Stimulated activated CD4-positive, alpha-beta T cell treated with anti-CD3 and anti-CD28 coated beads, Interleukin-15, amount 100 ng/mL, for 48 hours (primary cell): ENCODE measurements at regions not wholly inside any gene's neighbourhood (a gene's known extent, or its start where the extent isn't known, plus 50 kb on each side); places are given as distances from the start of the nearest gene placed in this dataset.
"Not testable (repeated sequence)": the region's sequence is repeated elsewhere in the genome, so short reads cannot be mapped to it uniquely, and the experiment has no call there.

ENCODE experiments used
- DNase-seq, 2 donors: peaks; one replicate each; pipeline ENCODE4 v3.0.0-alpha.2; 2020; ENCODE audit warnings: low read depth in 2 of 2

DNA sequence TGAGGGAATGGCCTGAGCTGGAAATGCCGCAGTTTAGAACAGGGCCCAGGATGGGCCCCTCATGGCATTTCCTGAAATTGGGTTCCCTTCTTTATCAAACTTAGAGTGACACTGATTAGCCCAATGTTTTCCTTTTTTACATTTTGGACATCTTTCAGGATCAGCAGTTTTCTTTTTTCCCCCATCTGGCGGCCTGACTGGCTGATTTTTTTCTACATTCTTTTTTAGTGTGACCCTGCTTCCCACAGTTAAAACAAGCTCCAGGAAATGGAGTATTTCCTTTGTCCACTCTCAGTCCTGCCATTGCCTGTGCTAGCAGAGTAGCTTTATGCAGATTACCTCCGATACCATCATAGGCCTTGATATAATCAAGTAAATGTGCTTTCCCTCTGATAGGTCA lies 185.8 kb upstream of the IGF1 start:
- not testable (repeated sequence) for DNase-seq

DNA sequence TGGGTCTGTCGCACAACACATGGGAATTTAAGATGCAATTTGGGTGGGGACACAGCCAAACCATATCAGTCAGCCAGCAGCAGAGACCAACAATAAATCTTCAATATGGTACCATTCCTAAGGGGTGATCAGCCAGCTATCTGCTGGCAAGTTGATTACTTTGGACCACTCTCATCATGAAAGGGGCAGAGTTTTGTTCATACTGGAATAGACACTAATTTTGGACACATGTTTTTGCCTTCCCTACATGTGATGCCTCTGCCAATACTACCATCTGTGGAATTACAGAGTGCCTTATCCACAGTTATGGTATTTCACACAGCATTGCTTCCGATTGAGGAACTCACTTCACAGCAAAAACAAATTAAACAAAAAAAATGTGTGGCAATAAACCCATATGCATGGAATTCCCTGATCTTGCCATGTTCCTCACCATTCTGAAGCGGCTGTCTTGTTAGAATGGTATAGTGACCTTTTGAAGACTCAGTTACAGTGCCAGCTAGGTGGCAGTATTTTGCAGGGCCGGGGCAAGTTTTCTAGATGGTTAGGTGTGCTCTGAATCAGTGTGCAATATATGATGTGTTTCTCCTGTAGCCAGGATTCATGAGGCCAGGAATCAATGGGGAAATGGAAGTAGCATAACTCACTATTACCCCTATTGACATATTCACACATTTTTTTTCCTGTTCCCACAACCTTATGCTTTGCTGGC lies 179.0 kb upstream of the IGF1 start:
- DNase-seq = no peak

DNA sequence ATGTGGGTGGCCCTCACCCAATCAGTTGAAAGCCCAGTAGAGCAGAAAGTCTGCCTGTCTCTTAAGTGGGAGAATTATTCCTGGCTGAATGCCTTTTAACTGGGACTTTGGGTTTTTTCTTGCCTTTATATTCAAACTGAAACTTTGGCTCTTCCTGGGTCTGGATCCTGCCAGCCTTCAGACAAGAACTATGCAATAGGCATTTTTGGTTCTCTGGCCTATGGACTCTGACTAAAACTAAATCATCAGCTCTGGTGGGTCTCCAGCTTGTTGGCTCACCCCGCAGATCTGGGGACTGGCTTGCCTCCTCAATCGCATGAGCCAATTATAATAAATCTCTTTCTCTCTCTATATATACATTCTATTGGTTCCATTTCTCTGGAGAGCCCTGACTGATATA lies 173.0 kb upstream of the IGF1 start:
- no peak for DNase-seq

DNA sequence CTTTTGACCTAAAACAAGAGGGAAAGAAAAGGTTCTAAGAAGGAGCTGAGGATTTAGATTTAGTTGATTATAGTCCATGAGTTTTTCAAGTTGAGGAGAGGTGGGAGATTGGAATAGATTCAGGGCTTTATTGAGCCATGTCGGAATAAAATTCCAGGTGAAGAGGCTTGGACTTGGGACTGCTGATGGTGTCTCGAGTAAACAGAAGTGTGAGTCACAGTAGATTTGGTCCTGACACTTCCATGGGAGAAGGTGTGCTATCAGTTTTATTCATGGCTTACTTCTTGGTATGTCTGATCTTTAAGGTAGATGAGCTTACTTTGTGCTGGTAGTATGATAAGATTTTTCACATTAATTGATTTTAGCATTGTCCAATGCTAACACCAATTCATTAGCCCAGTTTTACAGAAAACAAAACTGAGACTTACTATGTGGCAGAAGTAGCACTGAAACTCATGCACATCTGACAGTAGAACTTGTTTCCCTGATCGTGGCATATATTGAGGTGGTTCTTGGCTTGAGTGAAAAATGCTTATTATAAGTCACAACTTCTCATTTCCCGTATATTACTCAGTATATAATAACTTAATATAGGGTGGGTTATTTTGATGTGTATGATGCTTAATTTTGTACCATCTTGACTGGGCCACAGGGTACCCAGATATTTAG lies 172.4 kb upstream of the IGF1 start:
- no peak for DNase-seq

DNA sequence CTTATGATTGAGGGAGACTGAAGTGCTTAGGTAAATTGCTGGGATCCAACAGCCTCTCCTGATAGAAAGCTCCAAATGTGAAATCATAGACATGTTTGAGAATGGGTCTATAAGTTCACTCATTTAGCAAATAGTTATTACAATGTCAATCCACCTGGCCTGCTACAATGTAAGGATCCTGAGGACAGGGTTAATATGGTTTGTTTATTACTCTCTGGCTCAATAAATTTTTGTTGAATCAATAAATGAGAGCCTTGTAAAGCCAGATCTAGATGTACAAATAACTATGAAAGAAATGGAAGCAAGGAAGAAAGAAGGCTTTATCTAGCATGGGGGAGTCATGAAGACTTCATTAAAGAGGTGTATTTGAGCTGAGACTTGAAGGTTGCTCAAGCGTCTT lies 165.6 kb upstream of the IGF1 start:
- DNase-seq = no peak

DNA sequence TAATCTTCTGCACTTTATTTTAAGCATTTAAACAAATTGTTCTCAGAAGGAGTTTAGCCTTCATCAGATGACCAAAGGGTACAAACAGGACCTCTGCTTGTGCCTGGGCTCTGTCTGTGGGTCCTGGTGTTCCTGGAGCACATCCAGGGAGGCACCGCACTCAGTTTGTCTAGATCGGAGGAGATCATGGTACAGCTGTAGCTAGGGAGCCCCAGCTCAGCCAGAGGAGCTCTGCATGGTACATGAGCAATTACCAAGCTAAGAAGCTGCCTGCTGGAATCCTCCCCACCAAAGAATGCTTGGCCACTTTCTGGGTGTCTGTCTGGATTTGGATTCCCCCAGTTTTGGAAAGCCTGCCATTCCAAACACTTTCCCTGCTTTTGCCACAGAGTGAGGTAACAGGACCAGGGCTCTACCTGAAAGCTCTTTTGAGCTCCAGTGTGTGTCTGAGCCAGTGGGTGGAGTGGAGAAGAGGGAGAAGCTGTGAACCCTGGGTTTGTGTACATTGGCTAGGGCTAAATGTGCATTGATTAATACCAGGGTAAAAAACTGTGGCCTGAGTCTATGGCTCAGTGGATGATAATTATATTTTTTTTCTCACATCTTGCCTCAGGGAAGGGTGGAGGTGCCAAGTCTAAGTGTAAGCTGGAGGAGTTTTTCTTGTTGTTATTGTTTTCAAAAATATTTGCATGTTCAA lies 163.7 kb upstream of the IGF1 start:
- DNase-seq = no peak

DNA sequence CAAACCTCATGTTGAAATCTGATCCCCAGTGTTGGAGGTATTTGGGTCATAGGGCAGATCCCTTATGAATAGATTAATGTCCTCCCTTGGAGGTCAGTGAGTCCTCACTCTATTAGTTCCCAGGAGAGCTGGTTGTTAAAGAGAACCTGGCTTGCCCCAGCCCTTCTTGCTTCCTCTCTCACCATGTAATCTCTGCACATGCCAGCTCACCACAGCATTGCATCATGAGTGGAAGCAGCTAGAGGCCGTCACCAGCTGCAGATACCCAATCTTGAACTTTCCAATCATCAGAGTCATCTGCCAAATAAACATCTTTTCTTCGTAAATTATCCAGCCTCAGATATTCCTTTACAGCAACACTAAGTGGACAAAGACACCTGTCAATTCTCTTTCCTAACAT lies 161.8 kb upstream of the IGF1 start:
- DNase-seq = no peak

DNA sequence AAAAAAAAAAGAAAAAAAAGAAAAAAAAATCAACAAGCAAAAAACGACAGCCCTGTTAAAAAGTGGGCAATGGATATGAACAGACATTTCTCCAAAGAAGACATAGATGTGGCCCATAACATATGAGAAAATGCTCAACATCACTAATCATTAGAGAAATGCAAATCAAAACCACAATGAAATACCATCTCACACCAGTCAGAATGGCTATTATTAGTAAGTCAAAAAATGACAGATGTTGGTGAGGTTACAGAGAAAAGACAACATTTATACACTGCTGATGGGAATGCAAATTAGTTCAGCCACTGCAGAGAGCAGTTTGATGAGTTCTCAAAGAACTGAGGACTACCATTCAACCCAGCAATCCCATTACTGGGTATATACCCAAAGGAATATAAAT lies 160.3 kb upstream of the IGF1 start:
- not testable (repeated sequence) for DNase-seq

DNA sequence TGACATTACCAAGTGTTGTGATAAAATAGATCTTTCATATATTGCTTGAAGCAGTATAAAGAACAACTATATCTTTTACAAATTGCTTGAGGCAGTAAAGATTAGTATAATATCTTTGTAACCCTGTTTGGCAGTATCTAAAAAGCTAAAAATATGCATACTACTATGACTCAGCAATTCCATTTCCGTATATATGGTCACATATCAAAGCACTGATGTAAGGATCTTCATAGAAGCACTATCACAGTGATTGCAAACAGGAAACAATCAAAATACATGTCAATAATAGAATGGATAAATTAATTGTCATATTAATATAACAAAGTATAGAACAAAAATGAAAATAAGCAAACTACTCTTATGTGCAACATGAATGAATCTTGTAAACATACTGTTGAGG lies 158.4 kb upstream of the IGF1 start:
- no peak for DNase-seq

DNA sequence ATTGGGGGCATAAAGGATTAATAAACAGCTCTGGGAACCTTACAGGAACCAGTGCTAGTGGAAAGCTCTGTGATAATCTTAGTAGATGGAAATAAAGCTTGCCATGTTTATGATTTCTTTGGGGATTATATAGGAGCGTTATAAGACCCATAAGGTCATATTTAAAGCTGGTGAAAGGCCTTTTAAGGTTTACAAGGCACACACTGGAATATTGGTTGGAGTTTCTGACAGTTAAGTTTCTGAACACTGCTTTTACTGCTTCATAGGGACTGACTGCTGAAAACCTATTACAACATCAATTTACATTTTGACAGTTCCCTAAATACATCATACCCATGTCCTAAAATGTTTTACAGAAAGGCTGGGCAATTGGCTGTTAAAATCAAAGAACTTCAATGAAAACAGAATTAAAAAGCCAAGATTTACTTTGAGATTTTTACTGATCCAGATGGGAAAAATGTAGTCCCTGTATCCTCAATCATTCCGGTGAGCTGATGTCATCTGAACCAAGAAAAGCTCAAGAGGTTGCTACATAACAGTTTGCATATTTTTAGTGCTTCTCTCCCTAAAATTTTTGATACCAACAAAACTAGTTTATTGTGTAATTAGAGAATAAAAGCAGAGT lies 153.7 kb upstream of the IGF1 start:
- DNase-seq = no peak

DNA sequence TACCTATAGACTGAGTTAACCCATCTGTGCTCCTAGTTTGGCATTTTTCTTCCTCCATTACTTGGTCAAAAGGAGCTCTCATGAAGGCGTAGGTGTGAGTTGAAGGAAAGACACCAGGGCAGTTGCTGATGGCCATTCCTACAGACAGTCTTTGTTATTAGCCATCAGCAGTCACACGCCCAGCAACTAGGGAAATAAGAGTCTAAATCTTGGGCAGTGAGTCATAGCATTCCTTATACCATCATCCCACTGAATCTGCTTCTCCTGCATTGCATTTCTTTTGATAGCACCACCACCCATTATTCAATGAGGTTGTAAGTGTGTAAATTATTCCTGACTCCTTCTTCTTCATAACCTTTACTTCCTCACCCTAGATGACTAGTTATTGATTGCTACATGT lies 150.9 kb upstream of the IGF1 start:
- no peak for DNase-seq

DNA sequence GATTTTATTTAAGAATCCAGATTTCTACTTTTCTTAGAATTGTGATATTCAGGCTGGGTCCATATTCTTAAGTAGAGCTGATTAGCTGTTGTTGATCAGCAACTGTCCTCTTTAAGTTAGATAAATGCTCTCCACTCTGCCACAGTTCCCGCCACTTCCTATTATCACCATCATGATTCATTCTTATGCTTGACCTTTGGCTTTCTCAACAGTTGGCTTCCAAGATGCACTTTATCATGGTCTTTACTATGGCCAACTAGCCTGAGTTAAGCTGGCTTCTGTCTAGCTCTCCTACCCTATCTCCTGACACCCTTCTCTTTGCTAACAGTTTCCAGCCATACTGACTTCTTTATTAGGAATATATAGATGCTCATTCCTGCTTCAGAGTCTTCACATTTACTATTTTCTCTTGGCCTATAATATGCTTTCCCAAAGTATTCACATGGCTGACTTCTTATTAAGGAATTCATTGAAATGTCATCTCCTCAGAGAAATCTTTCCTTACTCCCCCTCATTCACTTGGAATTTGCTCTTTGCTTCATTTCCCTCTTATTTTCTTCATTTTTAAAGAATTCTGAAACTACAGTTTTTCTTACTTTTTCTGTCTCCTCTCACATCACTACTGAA lies 149.0 kb upstream of the IGF1 start:
- DNase-seq = no peak

DNA sequence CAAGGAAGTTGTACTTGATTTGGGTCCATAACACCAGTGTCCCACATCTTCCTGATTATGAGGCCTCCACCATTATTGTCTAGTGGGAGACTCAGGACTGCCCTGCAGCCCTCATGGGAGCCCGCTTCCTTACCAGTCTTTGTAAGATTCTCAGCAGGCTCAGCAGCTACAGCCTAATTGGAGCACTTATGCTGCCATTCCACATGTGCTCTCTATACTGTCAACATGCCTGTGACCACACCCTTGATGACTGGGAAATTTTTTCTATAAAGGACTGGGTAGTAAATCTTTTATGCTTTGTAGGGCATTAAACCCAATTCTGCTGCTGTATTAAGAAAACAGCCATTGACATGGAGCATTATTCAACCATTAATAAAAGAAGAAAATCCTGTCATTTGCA lies 145.5 kb upstream of the IGF1 start:
- DNase-seq = no peak

DNA sequence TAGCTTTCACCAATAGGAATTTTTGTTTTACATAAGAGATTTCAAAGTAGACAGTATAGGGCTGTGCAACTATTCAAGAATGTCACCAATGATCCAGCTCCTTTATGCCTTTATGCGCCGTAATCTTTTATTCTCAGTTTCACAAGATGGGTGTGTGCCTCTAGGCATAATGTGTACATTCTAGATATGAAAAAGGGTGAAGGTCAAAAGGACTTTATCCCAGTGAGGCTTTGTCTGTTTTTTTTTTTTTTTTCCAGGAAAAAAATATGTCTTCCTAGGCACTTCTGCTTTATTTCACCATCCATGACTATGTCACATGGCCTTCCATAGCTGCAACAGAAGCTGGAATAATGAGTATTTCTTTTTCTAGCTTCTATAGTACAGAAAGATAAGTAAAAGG lies 142.3 kb upstream of the IGF1 start:
- no peak for DNase-seq

DNA sequence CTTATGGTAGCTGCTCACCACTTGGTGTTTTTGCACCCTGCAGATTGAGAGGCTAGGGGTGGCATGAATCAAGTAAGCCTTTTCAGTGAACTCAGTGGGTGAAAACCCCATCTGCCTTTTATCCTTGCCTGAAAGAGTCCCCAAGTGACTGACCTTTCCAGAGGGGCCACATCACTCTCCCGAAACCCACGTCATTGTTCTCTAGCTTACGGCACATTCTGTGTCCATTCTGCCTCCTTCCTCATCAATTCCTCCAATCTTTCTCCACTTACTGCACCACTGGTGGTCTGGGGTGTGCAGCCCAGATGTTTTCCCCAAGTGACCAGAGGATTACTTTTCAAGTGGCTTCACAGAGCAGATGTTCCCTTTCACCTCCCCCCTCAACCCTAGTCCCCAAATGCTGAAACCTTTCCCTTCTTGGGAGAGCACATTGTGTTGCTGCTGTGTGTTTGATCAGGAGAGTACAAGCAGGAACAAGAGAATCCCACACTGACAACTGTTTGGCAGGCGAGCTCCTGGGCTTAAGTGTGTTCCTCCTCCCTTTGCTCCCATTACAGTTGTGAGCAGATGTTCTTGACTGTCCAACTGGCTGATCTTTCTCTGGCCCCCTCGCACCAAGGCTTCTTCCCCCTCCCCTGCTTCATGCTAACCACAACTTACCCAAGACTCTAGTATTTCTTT lies 138.0 kb upstream of the IGF1 start:
- DNase-seq = no peak

DNA sequence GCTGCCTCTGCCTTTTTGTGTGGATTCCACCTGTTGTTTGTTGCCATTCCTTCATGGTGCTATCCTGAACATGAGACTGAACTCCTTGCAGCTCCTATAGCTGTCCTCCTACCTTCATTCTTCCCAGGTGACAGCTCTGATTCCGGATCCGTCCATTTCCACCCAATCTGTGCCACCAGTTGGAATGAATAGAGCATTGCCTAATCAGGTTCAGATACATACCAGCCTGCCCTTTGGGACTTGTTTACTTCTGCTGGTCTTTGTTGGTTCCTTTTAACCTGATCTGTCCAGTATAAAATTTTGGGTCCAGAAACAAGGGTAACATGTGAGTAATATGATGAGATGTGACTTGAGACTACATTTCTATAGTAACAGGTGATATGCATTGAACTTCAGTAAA lies 136.3 kb upstream of the IGF1 start:
- DNase-seq = no peak

DNA sequence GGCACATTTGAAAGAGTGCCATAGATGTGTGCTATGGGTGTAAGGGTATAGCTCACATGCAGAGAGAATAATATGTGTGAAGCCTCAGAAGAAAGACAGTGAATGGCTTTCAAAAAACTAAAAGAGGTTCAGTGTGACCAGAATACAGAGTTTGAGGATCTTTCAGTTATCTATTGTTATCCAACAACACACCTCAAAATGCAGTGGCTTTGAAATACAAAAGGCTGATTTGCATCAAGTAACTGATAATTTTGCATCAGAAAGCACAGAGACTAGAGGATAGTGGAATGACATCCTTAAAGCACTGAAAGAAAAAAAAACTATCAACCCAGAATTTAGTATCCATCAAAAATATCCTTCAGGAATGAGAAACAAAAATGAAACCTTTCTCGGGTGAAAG lies 131.6 kb upstream of the IGF1 start:
- DNase-seq = no peak

DNA sequence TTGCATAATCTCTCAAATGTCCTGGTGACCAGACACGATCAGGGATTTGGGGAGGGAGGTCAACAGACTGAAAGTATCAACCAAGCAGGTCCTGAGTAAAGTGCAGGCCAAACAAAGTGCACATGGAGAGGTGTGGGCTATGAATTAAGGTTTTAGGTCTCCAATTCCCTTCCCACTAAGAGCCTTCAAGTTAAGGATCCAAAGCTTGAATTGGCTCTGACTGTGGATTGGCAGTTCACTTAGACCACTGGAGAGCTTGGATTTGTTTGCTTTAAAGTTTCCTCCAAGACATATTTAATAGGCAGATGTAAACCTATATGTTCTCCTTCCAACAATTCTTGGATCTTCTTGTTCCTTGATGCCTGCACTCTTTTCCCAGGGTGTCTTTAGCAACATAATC lies 129.6 kb upstream of the IGF1 start:
- DNase-seq = no peak

DNA sequence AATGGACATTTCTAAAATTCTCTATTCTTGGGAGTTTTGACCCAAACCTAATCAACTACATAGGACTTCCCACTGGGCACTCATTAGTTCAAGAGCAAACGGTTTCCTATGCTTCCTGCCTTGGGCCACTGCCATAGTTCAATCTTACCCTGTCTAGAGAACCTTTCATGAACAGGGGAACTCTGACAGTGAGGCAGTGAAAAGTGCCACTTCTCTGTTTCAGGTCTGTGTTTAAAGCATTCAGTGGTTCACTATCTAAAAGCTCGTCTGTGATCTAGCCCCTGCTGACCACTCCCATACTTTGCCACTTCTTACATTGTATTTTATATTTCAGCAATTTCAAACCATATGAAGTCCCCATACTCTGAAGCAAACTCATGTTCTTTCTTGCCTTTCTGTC lies 122.7 kb upstream of the IGF1 start:
- DNase-seq = no peak

DNA sequence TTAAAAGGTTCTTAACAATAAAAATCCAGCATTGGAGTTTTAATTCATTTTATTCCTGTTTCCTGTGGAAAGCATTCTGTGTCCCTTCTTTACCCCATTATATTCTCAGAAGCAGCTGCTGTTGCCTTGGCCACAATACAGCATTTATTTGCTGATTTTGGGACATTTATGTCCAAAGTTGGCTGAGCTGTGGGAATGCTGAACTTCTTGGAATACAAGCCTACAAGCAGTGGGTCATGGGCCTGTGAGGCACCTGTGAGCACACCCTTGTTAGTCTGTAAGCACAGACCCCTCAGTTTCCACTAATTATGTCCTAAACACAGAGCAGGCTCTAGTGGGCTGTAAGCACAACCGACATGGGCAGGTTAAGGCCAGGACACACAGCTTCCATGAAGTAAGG lies 122.2 kb upstream of the IGF1 start:
- no peak for DNase-seq

DNA sequence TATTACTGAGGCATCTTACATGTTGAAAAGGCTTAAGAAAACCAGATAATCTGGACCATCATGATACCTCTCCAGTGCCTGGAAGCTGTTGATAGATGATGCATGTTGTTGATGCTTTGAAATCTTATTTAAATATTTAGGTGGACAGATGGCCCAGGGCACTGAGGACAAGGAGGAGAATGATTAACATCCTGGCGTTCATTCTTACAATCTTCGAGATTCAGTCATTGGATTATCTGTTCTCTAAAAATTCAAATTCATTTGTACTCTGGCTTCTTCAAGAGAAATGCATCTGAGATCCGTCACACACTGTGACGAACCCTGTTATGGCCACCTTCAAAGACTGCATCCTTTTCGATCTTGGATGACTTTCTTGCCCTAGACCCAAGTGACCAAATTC lies 121.3 kb upstream of the IGF1 start:
- DNase-seq = no peak

DNA sequence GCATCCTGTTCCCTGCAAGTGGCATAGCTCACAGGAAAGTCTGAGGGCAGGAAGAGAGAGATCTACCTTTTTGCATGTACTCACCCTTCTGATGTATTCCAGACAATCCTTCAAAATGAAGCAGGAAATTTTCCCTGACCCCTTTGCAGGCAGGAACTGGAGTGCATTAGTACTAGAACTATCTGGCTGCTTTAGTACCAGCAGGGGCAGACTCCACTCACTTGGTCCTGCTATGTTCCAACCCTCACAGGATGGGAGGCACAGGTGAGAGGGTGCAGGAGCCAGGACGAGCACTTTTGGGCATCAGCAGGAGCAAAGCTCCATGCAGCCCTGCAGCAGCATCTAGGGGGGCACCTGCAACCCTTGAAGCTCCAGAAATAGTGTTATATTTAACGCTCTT lies 116.3 kb upstream of the IGF1 start:
- no peak for DNase-seq
